Ovary (tissue), 7 donors: ENCODE measurements at regions not wholly inside any gene's neighbourhood (a gene's known extent, or its start where the extent isn't known, plus 50 kb on each side); places are given as distances from the start of the nearest gene placed in this dataset.

Experiments used
- DNase-seq, 5 donors: peaks; one replicate each; pipeline ENCODE4 v3.0.0-alpha.2; 2019 to 2020
- H3K27ac ChIP-seq, 2 donors: fragments of 200-600 bp; one replicate each; pipeline versions ENCODE4 v1.5.1 to v1.8.0; 2019 to 2022
- H3K27me3 ChIP-seq: fragments of 200-600 bp; one replicate; pipeline ENCODE4 v1.8.0; 2022
- H3K36me3 ChIP-seq: fragments of 200-600 bp; sonication (generic); one replicate; pipeline ENCODE4 v1.5.1; 2019
- H3K4me1 ChIP-seq: one replicate; pipeline ENCODE4 v1.8.1; 2013; ENCODE audit warnings: mild to moderate bottlenecking, moderate library complexity; ENCODE audit not compliant: insufficient read depth
- H3K4me3 ChIP-seq: fragments of 200-600 bp; sonication (generic); one replicate; pipeline ENCODE4 v1.5.1; 2017
- H3K9me3 ChIP-seq, 2 donors: fragments of 200-600 bp in 1 of 2; sonication (generic) in 1 of 2; one replicate each; pipeline versions ENCODE4 v1.5.1 to v1.8.1; 2013 to 2019; ENCODE audit warnings: mild to moderate bottlenecking in 1 of 2, moderate library complexity in 1 of 2
- EP300 ChIP-seq: sonication (generic); formaldehyde crosslinking; IDR thresholded peaks from one replicate; pipeline ENCODE4 v1.6.1; 2017; ENCODE audit warnings: antibody characterized with exemption
- POLR2A ChIP-seq: fragments of 450-650 bp; IDR thresholded peaks from one replicate; pipeline ENCODE4 v1.6.1; 2017; ENCODE audit warnings: antibody characterized with exemption, mild to moderate bottlenecking, moderate library complexity
- WGBS, 3 donors: extraction: QIAGEN DNeasy Blood & Tissue Kit in 1 of 3; methylation state at CpG; one replicate each; pipeline versions ENCODE4 v1.1.5 to v1.1.7; 2013 to 2017; 5-methylcytosine and 5-hydroxymethylcytosine counted together
- intact Hi-C, 4 donors: fragments of 100-400 bp; cut with DNase I; formaldehyde crosslinking; loops; one replicate each; pipeline versions ENCODE4 v1.11.0 to v1.15.1; 2022 to 2023
- TF ChIP-seq, protein P1 (sequence below), 3 donors: fragments of 450-650 bp in 2 of 3; fragments of 200-600 bp in 1 of 3; IDR thresholded peaks; one replicate each; pipeline versions ENCODE4 v1.5.1 to v1.8.0; 2016 to 2022; ENCODE audit warnings: antibody characterized with exemption in 3 of 3, mild to moderate bottlenecking in 1 of 3
- donor health status: DM: no; HTN: no; CAD: no; lungs with moderate emphysema.
- donor health status: DM: no; HTN: no; CAD: no.
- donor health status: Bipolar disorder and iron deficiency.
- donor health status: DM: no; HTN: no; CAD: no.
- donor health status: DM: yes; HTN: yes; CAD: no.

DNA sequence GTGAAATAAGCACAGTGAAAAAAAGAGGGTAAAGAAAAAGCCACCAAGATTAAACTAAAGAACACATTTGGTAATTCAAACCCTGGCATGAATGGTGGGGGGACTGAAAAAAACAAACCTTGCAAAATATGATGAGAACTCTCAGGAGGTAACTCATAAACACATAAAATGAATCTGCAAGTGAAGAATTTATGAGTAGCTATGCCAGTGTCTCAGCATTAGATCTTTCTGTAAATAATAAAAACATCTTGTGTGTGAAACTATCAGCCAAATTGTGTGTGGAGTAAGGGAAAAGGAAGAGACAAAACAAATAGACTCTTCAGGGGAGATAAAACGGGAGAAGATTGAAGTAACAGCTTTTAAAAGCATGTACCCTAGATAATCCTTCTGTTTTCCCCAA, 129.6 kb upstream of the SPEF2 start:
- no peak for DNase-seq
- WGBS, 3 donors, result 7% methylated on average over 1 of the region's 1 CpG
- H3K4me1 ChIP-seq, result no peaks in the 10 kb centered on the region
- no peaks in the 10 kb centered on the region for H3K36me3 ChIP-seq
- H3K4me3 ChIP-seq, result no peak overlapping the region
- TF ChIP-seq, protein P1, sequence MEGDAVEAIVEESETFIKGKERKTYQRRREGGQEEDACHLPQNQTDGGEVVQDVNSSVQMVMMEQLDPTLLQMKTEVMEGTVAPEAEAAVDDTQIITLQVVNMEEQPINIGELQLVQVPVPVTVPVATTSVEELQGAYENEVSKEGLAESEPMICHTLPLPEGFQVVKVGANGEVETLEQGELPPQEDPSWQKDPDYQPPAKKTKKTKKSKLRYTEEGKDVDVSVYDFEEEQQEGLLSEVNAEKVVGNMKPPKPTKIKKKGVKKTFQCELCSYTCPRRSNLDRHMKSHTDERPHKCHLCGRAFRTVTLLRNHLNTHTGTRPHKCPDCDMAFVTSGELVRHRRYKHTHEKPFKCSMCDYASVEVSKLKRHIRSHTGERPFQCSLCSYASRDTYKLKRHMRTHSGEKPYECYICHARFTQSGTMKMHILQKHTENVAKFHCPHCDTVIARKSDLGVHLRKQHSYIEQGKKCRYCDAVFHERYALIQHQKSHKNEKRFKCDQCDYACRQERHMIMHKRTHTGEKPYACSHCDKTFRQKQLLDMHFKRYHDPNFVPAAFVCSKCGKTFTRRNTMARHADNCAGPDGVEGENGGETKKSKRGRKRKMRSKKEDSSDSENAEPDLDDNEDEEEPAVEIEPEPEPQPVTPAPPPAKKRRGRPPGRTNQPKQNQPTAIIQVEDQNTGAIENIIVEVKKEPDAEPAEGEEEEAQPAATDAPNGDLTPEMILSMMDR (IDR thresholded peaks at IDR 0.05), result no peak
- no peak for TF ChIP-seq POLR2A
- no peak for TF ChIP-seq EP300
- intact Hi-C loops, result no loop called here
- no peak overlapping the region for H3K27ac ChIP-seq
- no peaks in the 10 kb centered on the region for H3K27me3 ChIP-seq
- no peaks in the 10 kb centered on the region for H3K9me3 ChIP-seq

DNA sequence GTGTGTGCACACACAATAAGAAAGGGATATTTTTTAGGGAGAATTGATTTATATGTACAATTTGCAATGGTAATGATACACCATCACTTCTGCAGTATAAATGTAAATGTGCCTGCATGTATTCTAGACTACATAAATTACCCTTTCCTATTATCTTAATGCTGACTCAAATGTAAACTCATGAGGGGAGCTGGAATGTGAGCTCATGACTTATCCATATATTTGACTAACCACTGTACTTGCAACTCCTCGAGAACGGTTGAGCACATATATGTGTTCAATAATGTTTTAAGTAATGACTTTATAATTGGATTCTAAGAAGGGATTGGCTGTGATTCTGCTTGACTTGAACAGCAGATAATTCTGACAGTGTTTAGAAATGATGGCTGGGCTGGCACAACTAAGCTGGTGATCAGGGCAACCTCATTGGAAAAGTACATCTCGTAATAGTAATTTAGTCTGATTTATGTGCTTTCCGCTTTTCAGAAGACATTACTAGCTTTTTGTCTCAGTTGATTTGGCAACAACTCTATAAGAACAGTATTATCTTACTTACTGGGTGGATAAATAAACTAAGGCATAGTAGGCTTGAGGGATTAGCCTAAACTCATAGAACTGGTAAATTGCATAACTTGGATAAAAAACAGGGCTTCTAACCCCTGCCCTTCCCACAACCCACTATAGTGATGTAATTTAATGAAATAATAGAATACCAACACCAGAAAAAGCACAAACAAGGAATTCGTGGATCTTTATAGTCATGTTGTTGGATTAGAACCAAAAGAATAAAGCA, 130.2 kb upstream of the SPEF2 start:
- intact Hi-C loops, result no loop called here
- Histone ChIP-seq H3K36me3 (no peaks in the 10 kb centered on the region), H3K27ac (no peak overlapping the region), H3K4me3 (no peak overlapping the region), H3K27me3 (no peaks in the 10 kb centered on the region), H3K9me3 (no peaks in the 10 kb centered on the region), H3K4me1 (no peaks in the 10 kb centered on the region)
- WGBS, 3 donors, result 43 to 52% (median 47%) methylated on average over 5 of the region's 5 CpGs
- no peak for DNase-seq
- TF ChIP-seq, protein P1 (IDR thresholded peaks at IDR 0.05), result no peak

DNA sequence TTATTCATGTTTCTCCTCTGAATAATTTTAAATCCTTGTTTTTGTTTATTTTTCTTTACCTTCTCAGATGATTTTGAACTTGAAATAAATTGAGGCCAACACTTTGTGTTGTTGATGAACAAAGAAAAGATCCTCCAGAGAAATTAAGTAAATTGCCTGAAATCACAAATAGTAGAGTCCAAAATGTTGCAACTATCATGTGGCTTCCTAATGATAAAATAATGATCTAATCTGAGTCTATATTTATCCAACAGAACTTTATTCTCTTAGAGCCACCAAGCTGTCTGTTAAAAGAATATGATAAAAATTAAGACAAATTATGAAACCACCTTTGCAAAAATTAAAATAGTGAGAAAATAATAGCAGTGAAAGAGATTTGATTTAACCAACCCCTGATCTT, 132.2 kb upstream of the SPEF2 start:
- TF ChIP-seq, protein P1 (IDR thresholded peaks at IDR 0.05), result no peak
- TF ChIP-seq POLR2A, result no peak
- TF ChIP-seq EP300, result no peak
- Histone ChIP-seq H3K27ac (no peak overlapping the region), H3K36me3 (no peaks in the 10 kb centered on the region), H3K27me3 (no peaks in the 10 kb centered on the region), H3K4me1 (peaks cover 3% of the 10 kb centered on the region), H3K9me3 (no peaks in the 10 kb centered on the region), H3K4me3 (no peak overlapping the region)
- intact Hi-C loops, result no loop called here
- DNase-seq, result no peak

DNA sequence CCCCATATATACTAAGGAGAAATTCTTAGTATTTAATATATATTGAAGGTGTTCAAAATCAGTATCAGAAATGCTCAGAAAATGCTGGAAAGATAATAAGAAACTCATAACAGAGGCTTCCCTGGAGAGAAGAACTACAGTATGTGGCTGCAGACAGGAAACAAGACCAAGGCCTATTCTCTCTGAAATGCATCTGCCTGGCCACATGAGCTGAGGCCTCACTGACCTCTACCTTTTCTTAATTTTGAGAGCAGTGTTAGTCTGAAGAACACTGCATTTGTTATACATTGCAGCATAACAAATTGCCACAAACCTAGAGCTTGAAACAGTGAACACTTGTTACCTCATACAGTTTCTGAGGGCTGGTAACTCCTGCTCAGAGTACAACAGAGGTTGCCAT, 133.4 kb upstream of the SPEF2 start:
- H3K27ac ChIP-seq, result no peak overlapping the region

More for the DNA sequence above, 133.4 kb upstream of the SPEF2 start:
- no peak for DNase-seq
- peaks cover 3% of the 10 kb centered on the region for H3K4me1 ChIP-seq
- no peaks in the 10 kb centered on the region for H3K27me3 ChIP-seq
- TF ChIP-seq, protein P1 (IDR thresholded peaks at IDR 0.05), result no peak
- TF ChIP-seq POLR2A (no peak), EP300 (no peak)
- no peaks in the 10 kb centered on the region for H3K36me3 ChIP-seq
- H3K4me3 ChIP-seq, result no peak overlapping the region
- intact Hi-C loops, result no loop called here
- no peaks in the 10 kb centered on the region for H3K9me3 ChIP-seq
